ENCODE measurements at regions not wholly inside any gene's neighbourhood (a gene's known extent, or its start where the extent isn't known, plus 50 kb on each side); places are given as distances from the start of the nearest gene placed in this dataset.

DNA sequence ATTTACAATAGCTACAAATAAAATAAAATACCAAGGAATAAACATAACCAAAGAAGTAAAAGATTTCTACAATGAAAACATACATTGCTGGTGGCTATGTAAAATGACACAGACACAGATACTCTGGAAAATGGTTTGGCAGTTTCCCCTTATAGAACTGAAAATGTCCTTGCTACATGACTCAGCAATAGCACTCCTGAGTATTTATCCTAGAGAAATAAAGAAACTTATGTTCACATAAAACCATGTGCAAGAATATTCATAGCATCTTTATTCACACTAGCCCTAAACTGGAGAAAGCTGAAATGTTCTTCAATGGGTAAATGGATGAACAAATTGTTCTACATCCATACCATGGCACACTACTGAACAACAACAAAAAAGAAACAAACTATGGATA is 100.2 kb upstream of the RFC3 start:
- ATAC-seq (no peak), DNase-seq (no peak)
- Mint-ChIP-seq H3K27ac (no peak overlapping the region), H3K36me3 (ENCODE audit: low read depth) (peaks cover 4% of the 10 kb centered on the region), H3K4me1 (peaks cover 7% of the 10 kb centered on the region), H3K27me3 (no peaks in the 10 kb centered on the region), H3K4me3 (no peak overlapping the region)
- no peaks in the 10 kb centered on the region for H3K9me3 ChIP-seq (ENCODE audit: control insufficient read depth, low read length, poor library complexity, severe bottlenecking)

DNA sequence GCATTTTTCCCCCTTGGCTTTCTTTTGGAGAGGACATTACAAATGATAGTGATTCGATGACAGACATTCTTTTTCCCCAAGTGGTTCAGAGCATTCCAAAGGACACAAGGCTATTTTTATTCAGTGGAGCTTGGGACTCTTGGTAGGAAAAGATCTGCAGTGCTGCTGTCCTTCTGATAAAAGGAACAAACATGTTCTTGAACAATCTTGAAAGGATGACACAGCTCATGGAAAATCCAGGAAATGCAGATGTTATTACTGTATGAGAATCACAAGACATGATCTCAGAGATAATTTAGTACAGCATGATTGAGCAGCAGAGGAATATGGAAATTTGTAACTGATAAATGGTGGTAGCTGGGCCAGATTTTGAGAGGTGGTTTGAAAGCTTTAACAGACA is 96.2 kb upstream of the RFC3 start:
- Mint-ChIP-seq H3K4me3 (no peak overlapping the region), H3K36me3 (ENCODE audit: low read depth) (peaks cover 3% of the 10 kb centered on the region), H3K27me3 (no peaks in the 10 kb centered on the region), H3K27ac (peak overlapping the region; percentile 27), H3K4me1 (peaks cover 12% of the 10 kb centered on the region)
- H3K9me3 ChIP-seq (ENCODE audit: control insufficient read depth, low read length, poor library complexity, severe bottlenecking), result no peaks in the 10 kb centered on the region
- no peak for ATAC-seq
- DNase-seq, result no peak

DNA sequence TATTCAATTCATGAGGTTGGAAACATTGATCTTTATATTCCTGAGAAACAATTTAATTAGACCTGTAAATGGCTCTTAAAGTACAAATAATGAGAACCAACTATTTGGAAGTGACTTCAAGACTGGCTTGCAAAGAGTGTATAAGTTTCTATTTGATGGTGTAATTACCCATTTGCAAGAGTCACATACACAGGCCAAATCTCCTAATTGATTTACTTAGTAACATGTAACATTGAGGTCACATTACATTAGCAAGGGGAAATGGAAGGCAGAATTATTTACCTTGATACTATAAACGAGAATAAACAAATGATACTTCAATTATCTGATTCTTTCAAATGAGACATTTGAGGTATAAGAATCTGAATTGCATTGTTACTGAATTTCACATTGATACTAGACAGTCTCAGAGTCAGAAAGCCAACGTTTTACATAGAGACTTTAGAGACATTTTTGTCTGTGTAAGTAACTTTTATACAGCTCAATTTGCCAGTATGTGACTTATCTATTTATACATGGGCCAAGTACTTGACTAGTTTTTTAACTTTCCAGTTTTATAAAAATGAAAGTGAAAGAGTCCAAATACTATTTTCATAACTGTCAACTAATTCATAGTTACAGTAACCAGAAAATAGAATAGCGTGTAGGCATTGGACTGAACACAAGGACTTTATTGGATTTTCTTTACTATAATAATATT is 95.6 kb upstream of the RFC3 start:
- H3K9me3 ChIP-seq (ENCODE audit: control insufficient read depth, low read length, poor library complexity, severe bottlenecking), result no peaks in the 10 kb centered on the region
- H3K4me1 Mint-ChIP-seq, result peaks cover 12% of the 10 kb centered on the region
- ATAC-seq (no peak), DNase-seq (no peak)
- no peaks in the 10 kb centered on the region for H3K36me3 Mint-ChIP-seq (ENCODE audit: low read depth)
- H3K27ac Mint-ChIP-seq, result peak overlapping the region; percentile 27
- no peaks in the 10 kb centered on the region for H3K27me3 Mint-ChIP-seq
- H3K4me3 Mint-ChIP-seq, result peak overlapping the region; percentile 43

DNA sequence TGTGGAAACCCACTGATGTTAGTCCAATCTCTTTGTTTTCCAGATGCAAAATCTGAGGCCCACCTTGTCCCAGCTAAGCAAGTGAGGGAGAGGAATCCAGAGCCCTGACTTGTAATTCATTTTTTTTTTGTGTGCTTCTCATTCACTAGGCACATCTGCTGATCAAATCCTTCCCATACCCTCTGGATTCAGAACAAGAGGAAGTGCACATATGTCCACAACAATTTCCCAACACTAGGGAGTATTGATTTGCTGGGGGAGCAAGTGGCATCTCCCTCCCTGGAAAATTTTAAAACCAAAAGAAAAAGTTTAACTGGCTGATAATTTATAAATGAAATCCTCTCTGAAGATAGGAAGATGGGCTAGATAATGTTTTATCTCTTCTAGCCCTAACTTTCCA is 94.6 kb upstream of the RFC3 start:
- DNase-seq, result no peak
- H3K4me3 Mint-ChIP-seq, result peak overlapping the region; percentile 21
- no peaks in the 10 kb centered on the region for H3K36me3 Mint-ChIP-seq (ENCODE audit: low read depth)
- H3K27ac Mint-ChIP-seq, result peak overlapping the region; percentile 67
- no peaks in the 10 kb centered on the region for H3K9me3 ChIP-seq (ENCODE audit: control insufficient read depth, low read length, poor library complexity, severe bottlenecking)
- no peaks in the 10 kb centered on the region for H3K27me3 Mint-ChIP-seq
- H3K4me1 Mint-ChIP-seq, result peaks cover 12% of the 10 kb centered on the region
- no peak for ATAC-seq

DNA sequence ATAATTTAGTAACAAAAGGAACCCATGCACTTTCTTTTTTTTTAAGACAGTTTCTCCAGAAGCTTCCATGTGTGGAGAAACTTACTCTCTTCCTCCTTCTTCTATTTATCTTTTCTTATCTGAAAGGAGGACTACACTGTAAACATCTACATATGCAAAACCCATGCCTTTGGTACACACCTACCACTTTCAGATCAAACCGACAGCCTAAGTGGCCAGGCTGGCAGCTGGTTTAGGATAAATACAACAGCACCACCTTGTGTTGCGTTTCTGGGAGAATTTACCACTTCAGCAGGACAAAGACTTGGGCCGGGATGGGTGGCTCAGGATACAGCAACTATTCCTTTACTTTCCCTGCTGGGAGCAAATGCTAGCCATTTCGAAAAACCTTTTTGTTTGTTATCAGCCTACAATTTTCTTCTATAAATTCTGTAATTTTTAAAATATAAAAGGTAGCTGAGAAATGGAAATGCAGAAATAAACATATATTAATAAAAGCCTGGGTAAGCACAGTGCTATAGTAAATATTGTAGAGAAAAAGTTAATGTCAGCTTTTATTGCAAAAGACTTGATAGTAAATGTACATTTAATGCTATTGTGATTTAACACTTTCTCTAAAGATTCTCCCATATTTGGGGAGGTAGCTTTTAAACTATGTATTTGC is 94.0 kb upstream of the RFC3 start:
- H3K36me3 Mint-ChIP-seq (ENCODE audit: low read depth), result no peaks in the 10 kb centered on the region
- H3K27ac Mint-ChIP-seq, result peak overlapping the region; percentile 67
- no peaks in the 10 kb centered on the region for H3K9me3 ChIP-seq (ENCODE audit: control insufficient read depth, low read length, poor library complexity, severe bottlenecking)
- peak overlapping the region; percentile 49 for H3K4me3 Mint-ChIP-seq
- no peaks in the 10 kb centered on the region for H3K27me3 Mint-ChIP-seq
- H3K4me1 Mint-ChIP-seq, result peaks cover 12% of the 10 kb centered on the region
- peak; percentile 94 for ATAC-seq
- DNase-seq, result peak; percentile 26 to 51 (median 34)

DNA sequence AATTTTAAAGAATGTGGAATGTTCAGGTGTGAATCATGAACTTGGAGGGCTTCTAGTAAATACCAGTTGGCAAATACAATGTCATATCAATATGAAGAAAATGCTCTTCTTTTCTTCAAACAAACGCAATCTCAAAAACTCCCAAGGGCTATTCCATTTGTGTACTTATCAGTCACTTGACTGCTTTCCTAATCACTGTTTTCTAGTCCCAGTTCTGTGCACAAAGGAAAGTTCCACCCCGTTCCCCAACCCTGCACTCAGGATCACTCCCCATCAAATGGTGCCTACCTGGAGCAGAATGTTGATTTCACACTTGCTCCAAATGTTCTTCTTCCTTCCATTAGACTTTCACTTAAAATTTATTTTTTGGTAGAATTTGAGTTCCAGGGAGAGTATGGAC is 92.6 kb upstream of the RFC3 start:
- H3K36me3 Mint-ChIP-seq (ENCODE audit: low read depth), result no peaks in the 10 kb centered on the region
- no peak overlapping the region for H3K27ac Mint-ChIP-seq
- H3K9me3 ChIP-seq (ENCODE audit: control insufficient read depth, low read length, poor library complexity, severe bottlenecking), result no peaks in the 10 kb centered on the region
- no peak for DNase-seq
- no peak overlapping the region for H3K4me3 Mint-ChIP-seq
- no peak for ATAC-seq
- H3K4me1 Mint-ChIP-seq, result peaks cover 12% of the 10 kb centered on the region
- H3K27me3 Mint-ChIP-seq, result no peaks in the 10 kb centered on the region

DNA sequence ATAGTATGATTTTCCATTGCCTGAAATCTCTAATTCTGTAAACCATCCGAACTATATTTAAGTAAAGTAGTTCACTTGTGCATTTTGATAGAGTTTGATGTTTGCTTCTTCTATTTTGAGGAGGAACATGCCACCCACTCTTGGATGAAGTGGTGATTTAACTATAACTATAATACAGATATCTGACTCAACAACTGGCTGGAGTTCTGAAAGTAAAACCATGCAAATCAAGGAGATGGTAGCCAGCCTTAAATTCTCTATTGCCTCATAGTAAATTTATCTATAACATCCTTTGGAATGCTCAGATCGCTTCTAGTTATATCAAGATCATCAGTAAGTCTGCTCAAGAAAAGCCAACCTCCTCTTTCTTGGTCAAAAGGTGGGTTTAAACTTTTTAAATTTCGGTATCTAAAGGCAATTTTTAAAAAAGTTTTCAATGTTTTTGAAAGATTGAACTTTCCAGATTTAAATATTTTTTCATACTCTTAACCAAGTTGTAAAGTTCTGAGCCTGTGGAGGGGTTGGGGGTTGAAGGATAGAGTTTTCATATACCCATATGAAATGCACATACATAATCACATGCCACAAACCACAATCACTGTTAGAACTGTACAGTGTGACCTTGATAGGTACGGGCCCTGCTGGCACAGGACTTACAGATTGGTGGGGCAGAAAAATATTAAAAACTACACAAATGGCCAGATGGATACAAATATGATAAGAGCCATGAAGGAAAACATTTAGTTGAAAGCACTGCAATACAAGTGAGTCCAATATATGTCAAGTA is 90.5 kb upstream of the RFC3 start:
- Mint-ChIP-seq H3K4me3 (no peak overlapping the region), H3K27ac (no peak overlapping the region), H3K36me3 (ENCODE audit: low read depth) (peaks cover 1% of the 10 kb centered on the region), H3K27me3 (no peaks in the 10 kb centered on the region), H3K4me1 (peaks cover 6% of the 10 kb centered on the region)
- no peaks in the 10 kb centered on the region for H3K9me3 ChIP-seq (ENCODE audit: control insufficient read depth, low read length, poor library complexity, severe bottlenecking)
- ATAC-seq, result no peak
- DNase-seq, result no peak

DNA sequence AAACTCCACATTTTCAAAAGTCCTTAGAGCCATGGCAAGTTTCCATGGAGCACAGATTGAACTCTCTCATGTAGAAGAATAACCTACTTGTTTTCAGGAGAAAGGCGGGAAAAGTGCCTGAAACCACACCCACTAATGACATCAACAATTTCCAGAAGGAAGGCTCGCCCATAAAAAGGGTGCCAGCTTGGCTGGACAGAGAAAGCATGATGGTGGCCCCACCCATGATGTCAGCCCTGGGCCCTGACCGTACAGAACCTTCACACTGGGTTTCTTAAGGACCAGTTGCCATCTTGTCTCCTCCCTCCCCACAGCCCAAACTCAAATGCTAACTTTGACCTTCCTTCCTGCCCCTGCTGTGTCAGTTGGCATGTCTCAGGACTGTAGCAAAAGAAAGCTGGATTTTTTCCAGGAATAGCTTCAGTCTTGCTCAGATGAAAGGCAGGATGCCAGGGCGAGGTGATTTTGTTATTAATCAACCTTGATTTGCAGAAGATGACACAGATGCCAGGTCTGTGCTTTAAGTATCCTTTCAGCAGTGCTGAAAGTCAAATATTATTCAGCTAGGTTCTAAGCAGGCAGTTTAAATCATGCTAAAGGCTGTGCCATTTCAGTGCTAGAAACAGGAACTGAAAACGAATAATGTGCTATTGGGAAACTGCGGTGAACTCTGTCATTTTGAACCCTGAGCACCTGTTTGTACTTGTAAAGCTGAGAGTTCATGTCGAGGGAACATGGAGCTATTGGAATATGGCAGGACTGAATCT is 89.5 kb upstream of the RFC3 start:
- no peak for ATAC-seq
- DNase-seq, result no peak

DNA sequence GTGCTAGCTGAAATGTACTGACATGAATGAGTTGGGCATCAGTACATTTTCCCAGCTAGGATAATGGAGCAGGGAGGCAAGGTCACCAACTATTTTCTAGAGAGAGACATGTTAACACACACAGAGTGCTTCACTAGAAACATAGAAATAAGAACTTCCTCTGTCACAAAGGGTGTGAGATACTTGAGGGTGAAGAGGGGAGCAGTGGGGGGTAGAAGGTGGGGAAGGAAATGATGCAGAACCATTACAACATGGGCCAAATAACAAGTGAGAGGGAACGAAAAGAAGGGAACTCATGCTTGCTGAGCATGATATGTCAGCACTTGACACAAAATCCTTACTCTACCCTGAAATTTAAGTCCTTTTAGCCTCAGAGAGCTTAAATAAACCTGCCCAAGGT is 87.8 kb upstream of the RFC3 start:
- H3K9me3 ChIP-seq (ENCODE audit: control insufficient read depth, low read length, poor library complexity, severe bottlenecking), result no peaks in the 10 kb centered on the region
- Mint-ChIP-seq H3K27ac (no peak overlapping the region), H3K36me3 (ENCODE audit: low read depth) (peaks cover 2% of the 10 kb centered on the region), H3K4me3 (no peak overlapping the region), H3K27me3 (peaks cover 5% of the 10 kb centered on the region), H3K4me1 (no peaks in the 10 kb centered on the region)
- ATAC-seq (peak; percentile 23), DNase-seq (no peak)

More for the DNA sequence above, 89.5 kb upstream of the RFC3 start:
- H3K27me3 Mint-ChIP-seq, result no peaks in the 10 kb centered on the region
- no peaks in the 10 kb centered on the region for H3K9me3 ChIP-seq (ENCODE audit: control insufficient read depth, low read length, poor library complexity, severe bottlenecking)
- no peak overlapping the region for H3K27ac Mint-ChIP-seq
- no peak overlapping the region for H3K4me3 Mint-ChIP-seq
- peaks cover 2% of the 10 kb centered on the region for H3K36me3 Mint-ChIP-seq (ENCODE audit: low read depth)
- H3K4me1 Mint-ChIP-seq, result peaks cover 3% of the 10 kb centered on the region

DNA sequence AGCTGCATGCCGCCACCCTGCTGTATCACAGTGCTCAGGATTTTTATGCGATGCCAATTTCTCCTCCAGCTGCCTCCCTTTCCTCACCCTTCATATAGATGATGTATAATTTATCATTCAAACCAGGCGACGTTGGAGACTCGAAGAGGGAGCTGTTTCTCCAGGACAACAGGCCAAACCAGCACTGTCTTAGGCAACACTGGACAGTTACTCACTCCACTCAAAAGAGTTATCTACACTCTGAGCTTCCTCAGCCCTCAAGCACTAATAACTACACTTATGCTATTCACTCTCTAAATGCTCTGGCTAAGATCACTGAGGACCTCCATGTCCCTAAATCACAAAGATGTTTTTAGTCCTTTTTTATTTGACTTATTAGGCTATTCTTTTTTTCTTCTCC is 87.3 kb upstream of the RFC3 start:
- no peaks in the 10 kb centered on the region for H3K4me1 Mint-ChIP-seq
- no peak for ATAC-seq
- DNase-seq, result no peak
- no peaks in the 10 kb centered on the region for H3K9me3 ChIP-seq (ENCODE audit: control insufficient read depth, low read length, poor library complexity, severe bottlenecking)
- H3K27ac Mint-ChIP-seq, result peak overlapping the region; percentile 75
- H3K4me3 Mint-ChIP-seq, result no peak overlapping the region
- peaks cover 2% of the 10 kb centered on the region for H3K36me3 Mint-ChIP-seq (ENCODE audit: low read depth)
- H3K27me3 Mint-ChIP-seq, result peaks cover 5% of the 10 kb centered on the region

DNA sequence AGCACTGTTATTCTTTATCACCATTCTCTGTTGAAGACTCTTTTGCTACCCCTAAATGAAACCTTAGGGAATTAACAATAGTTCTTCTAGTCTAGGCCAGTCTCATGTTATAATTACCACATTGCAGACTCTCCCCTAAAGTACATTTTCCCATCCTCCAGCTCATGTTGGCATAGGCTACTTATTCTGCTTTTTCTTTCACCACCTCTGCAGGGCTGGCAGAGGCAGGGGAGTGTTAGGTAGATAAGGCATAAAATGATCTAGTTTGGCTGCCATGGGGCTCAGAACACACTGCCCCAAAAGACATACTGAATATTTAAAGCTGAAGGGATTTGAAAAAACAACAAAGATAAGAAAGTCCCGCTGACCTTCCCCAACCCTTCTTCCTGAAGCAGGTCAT is 82.7 kb upstream of the RFC3 start:
- peaks cover 12% of the 10 kb centered on the region for H3K27me3 Mint-ChIP-seq
- DNase-seq (no peak), ATAC-seq (no peak)
- no peak overlapping the region for H3K4me3 Mint-ChIP-seq
- no peaks in the 10 kb centered on the region for H3K9me3 ChIP-seq (ENCODE audit: control insufficient read depth, low read length, poor library complexity, severe bottlenecking)
- H3K4me1 Mint-ChIP-seq, result no peaks in the 10 kb centered on the region
- peaks cover 2% of the 10 kb centered on the region for H3K36me3 Mint-ChIP-seq (ENCODE audit: low read depth)
- H3K27ac Mint-ChIP-seq, result no peak overlapping the region

DNA sequence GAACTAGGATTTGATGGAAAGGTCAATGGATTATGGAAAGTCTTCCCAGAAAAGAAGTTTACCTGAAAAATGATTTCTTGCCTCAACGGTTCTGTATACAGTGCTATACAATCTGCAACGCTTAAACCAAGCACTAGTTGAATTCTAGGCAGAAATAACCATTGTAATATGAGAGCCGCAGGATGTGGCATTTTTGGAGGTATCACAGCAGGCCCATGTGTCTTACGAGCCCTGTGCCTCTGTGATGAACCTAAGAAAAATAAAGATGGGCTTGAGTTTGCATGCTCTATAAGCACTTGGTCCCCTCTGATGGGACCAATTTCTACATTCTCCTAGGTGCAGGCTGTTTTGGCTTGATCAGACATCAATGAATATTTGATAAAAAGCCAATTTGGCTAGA is 78.7 kb upstream of the RFC3 start:
- no peak for ATAC-seq
- Mint-ChIP-seq H3K27ac (no peak overlapping the region), H3K36me3 (ENCODE audit: low read depth) (peaks cover 5% of the 10 kb centered on the region), H3K27me3 (peaks cover 10% of the 10 kb centered on the region), H3K4me1 (peaks cover 8% of the 10 kb centered on the region), H3K4me3 (no peak overlapping the region)
- DNase-seq, result no peak
- no peaks in the 10 kb centered on the region for H3K9me3 ChIP-seq (ENCODE audit: control insufficient read depth, low read length, poor library complexity, severe bottlenecking)

DNA sequence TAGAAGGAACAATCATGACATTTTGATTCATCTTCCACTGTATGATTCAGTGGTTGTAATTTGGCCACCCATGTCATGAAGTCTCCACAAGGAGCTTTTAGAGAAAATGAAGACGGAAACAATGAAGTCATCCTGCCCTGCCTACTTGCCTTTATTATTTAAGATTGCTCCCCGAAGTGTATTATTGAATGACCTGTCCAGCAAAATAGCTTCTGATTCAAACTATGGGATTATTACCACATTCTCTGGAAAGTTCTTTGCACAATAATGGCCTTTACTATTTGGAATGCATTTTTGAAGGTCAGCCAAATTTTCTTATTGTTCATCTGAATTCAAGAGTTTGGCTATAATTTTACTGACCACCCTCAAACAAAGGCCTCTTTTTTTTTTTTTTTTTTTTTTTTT is 77.8 kb upstream of the RFC3 start:
- H3K36me3 Mint-ChIP-seq (ENCODE audit: low read depth), result peaks cover 5% of the 10 kb centered on the region
- ATAC-seq (no peak), DNase-seq (no peak)
- H3K4me1 Mint-ChIP-seq, result peaks cover 8% of the 10 kb centered on the region
- H3K27ac Mint-ChIP-seq, result no peak overlapping the region
- no peaks in the 10 kb centered on the region for H3K9me3 ChIP-seq (ENCODE audit: control insufficient read depth, low read length, poor library complexity, severe bottlenecking)
- peaks cover 6% of the 10 kb centered on the region for H3K27me3 Mint-ChIP-seq
- no peak overlapping the region for H3K4me3 Mint-ChIP-seq

Measured in T-helper 17 cell (primary cell).